Tibial nerve (tissue), 4 donors: ENCODE measurements at regions not wholly inside any gene's neighbourhood (a gene's known extent, or its start where the extent isn't known, plus 50 kb on each side); places are given as distances from the start of the nearest gene placed in this dataset.

Source experiments
- EP300 ChIP-seq, 2 donors: sonication (generic); formaldehyde crosslinking; IDR thresholded peaks; one replicate each; pipeline ENCODE4 v1.6.1; 2017; ENCODE audit warnings: antibody characterized with exemption in 2 of 2, mild to moderate bottlenecking in 1 of 2
- POLR2A ChIP-seq, 2 donors: fragments of 450-650 bp; IDR thresholded peaks; one replicate each; pipeline ENCODE4 v1.6.1; 2017; ENCODE audit warnings: antibody characterized with exemption in 2 of 2, mild to moderate bottlenecking in 2 of 2, moderate library complexity in 2 of 2
- TF ChIP-seq, protein P1 (sequence below), 5 experiments: fragments of 200-600 bp in 3 of 5; fragments of 450-650 bp in 2 of 5; sonication (generic) in 3 of 5; IDR thresholded peaks; one replicate each; pipeline ENCODE4 v1.5.1; 2016 to 2019; ENCODE audit warnings: antibody characterized with exemption in 5 of 5, mild to moderate bottlenecking in 3 of 5, moderate library complexity in 2 of 5

DNA sequence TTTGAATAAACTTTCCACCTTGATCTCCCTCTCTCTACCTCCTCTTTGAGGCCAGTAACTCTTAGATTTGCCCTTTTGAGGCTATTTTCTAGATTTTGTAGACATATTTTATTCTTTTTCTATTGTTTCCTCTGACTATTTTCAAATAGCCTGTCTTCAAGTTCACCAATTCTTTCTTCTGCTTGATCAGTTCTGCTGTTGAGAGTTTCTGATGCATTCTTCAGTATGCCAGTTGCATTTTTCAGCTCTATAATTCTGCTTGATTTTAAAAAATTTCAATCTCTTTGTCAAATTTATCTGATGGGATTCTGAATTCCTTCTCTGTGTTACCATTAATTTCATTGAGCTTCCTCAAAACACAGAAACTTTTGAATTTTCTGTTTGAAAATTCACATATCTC is 257.5 kb downstream of the HAPSTR1 start:
- no peak for TF ChIP-seq POLR2A (IDR thresholded peaks at IDR 0.05)
- TF ChIP-seq, protein P1, sequence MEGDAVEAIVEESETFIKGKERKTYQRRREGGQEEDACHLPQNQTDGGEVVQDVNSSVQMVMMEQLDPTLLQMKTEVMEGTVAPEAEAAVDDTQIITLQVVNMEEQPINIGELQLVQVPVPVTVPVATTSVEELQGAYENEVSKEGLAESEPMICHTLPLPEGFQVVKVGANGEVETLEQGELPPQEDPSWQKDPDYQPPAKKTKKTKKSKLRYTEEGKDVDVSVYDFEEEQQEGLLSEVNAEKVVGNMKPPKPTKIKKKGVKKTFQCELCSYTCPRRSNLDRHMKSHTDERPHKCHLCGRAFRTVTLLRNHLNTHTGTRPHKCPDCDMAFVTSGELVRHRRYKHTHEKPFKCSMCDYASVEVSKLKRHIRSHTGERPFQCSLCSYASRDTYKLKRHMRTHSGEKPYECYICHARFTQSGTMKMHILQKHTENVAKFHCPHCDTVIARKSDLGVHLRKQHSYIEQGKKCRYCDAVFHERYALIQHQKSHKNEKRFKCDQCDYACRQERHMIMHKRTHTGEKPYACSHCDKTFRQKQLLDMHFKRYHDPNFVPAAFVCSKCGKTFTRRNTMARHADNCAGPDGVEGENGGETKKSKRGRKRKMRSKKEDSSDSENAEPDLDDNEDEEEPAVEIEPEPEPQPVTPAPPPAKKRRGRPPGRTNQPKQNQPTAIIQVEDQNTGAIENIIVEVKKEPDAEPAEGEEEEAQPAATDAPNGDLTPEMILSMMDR (IDR thresholded peaks at IDR 0.05): no peak
- TF ChIP-seq EP300 (IDR thresholded peaks at IDR 0.05): no peak
